ENCODE measurements at regions not wholly inside any gene's neighbourhood (a gene's known extent, or its start where the extent isn't known, plus 50 kb on each side); places are given as distances from the start of the nearest gene placed in this dataset.

DNA sequence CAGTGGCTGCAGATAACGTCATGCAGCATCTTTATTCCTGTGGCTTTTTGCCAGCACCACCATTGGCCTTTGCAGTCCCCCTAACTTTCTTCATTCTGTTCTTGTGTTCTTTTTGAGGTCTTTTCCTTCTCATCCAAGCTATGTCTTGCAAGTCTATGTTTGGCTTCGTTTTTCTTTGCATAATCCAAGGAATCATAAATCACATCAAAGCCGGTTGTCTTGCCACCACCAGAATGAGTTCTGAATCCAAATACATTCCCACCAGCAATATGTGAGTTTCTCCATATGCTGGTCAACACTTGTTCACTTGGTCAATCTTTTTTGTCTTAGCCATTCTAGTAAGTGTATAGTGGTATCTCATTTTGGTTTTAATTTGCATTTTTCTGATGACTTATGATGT lies 70.6 kb upstream of the AK4 start (continued):
- TF ChIP-seq, protein P1, sequence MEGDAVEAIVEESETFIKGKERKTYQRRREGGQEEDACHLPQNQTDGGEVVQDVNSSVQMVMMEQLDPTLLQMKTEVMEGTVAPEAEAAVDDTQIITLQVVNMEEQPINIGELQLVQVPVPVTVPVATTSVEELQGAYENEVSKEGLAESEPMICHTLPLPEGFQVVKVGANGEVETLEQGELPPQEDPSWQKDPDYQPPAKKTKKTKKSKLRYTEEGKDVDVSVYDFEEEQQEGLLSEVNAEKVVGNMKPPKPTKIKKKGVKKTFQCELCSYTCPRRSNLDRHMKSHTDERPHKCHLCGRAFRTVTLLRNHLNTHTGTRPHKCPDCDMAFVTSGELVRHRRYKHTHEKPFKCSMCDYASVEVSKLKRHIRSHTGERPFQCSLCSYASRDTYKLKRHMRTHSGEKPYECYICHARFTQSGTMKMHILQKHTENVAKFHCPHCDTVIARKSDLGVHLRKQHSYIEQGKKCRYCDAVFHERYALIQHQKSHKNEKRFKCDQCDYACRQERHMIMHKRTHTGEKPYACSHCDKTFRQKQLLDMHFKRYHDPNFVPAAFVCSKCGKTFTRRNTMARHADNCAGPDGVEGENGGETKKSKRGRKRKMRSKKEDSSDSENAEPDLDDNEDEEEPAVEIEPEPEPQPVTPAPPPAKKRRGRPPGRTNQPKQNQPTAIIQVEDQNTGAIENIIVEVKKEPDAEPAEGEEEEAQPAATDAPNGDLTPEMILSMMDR (IDR thresholded peaks at IDR 0.05; ENCODE audit: control extremely low read depth in 1 of 3, insufficient read depth in 1 of 3, low read depth in 1 of 3, low read length in 3 of 3) = no peak
- TF ChIP-seq SAP30 (IDR thresholded peaks at IDR 0.05; ENCODE audit: insufficient read depth, insufficient replicate concordance, low read length) (no peak), GABPA (IDR thresholded peaks at IDR 0.05; ENCODE audit: borderline replicate concordance, insufficient read depth, low read length) (no peak)

Data from H1 (cell line).